H1 (cell line): ENCODE measurements at regions not wholly inside any gene's neighbourhood (a gene's known extent, or its start where the extent isn't known, plus 50 kb on each side); places are given as distances from the start of the nearest gene placed in this dataset.

Source experiments
- CHD1 ChIP-seq: IDR thresholded peaks from 2 replicates; pipeline ENCODE4 v1.6.1; 2012; ENCODE audit warnings: low read depth, low read length, improper control_type of control experiment
- PHF8 ChIP-seq: fragments of 200-600 bp; sonication (generic); conservative IDR thresholded peaks from 2 replicates; pipeline ENCODE4 v1.7.1; 2012; ENCODE audit warnings: low read depth, mild to moderate bottlenecking, inconsistent platforms, low read length, moderate library complexity
- RXRA ChIP-seq: IDR thresholded peaks from 2 replicates; pipeline ENCODE4 v1.6.1; 2011; ENCODE audit warnings: low read depth, mild to moderate bottlenecking, low read length, moderate library complexity; ENCODE audit not compliant: insufficient read depth
- SRF ChIP-seq: IDR thresholded peaks from 2 replicates; pipeline ENCODE4 v1.6.1; 2011; ENCODE audit warnings: mild to moderate bottlenecking, low read depth, low read length, moderate library complexity
- TAF7 ChIP-seq: optimal IDR thresholded peaks from 2 replicates; pipeline ENCODE3; 2011; ENCODE audit warnings: low read depth, mild to moderate bottlenecking, inconsistent platforms, low read length, moderate library complexity, borderline replicate concordance

DNA sequence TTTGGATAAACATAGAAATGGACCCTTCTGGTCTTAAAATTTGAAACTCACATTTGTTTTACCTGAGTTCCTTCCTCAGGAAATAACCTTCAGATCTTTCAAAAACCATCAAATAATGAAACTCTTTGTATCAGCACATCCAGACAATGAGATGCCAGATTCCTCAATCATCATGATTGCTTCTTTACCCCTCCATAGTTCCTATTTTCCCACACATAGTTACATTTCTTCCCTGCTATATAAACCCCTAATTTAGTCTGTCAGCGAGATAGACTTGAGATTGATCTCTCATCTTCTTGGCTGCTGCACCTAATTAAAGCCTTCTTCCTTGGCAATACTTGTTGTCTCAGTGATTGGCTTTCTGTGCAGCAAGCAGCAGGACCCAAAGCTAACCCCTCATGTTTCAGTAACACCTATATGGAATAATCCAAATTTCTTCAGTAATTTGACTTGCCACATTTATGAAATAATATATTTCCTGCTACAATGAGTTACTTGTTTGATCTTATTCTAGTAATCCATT lies 83.9 kb upstream of the BANK1 start (continued):
- TF ChIP-seq CHD1 (no peak), SRF (no peak), PHF8 (no peak), TAF7 (no peak), RXRA (no peak)
